Inferior parietal cortex (tissue), 1 donor: ENCODE measurements at regions not wholly inside any gene's neighbourhood (a gene's known extent, or its start where the extent isn't known, plus 50 kb on each side); places are given as distances from the start of the nearest gene placed in this dataset.
"Not testable (repeated sequence)": the region's sequence is repeated elsewhere in the genome, so short reads cannot be mapped to it uniquely, and the experiment has no call there.

Experiments
- DNase-seq: peaks from one replicate; pipeline ENCODE4 v3.0.0-alpha.2; 2016; ENCODE audit errors: extremely low spot score

DNA sequence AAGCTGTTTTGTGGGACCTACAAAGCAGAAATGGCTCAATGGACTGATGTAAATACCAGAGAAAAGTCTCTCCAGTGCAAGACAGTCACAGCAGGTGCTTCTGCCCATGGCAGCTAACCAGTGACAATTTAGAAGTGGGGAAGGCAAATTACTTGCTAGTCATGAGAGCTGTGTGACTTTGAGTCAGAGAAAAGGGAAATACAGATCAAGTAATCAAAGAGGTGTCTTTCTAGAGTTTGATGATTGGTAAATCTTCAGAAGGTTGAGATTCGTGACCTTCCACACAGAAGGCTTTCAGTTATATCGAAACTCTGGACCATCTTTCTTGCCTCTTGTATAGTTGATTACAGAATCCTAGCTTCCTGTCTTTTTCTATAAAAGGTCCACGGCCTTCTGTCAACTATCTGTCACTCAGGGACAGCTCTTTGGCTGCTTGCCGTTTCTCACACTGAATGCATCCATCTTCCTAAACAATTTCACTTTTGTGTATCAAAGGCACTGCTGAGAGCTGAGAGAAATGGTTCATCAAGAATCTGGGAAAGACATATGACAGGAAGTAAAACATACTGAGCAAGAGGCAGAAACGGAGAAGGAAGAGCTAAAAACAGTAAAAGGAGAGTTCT is 993.9 kb upstream of the ACO1 start:
- DNase-seq = no peak

DNA sequence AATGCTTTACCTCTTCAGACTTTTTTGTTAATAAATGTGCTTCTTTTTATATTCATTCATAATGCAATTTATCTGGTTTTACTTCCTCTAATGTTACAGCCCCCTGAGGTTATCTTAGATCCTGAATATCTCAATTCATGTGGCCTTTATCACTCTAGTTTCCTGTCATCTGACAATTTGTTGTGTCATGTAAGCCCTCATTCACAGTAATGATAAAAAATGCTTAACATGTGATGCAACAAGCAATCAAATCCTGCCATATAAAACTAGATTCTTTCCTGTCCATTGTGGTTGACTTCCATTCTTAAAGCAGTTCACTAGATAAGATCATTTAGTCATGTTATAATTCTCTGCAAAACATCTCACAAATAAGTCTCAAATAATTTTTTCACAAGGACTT is 991.2 kb upstream of the ACO1 start:
- no peak for DNase-seq

DNA sequence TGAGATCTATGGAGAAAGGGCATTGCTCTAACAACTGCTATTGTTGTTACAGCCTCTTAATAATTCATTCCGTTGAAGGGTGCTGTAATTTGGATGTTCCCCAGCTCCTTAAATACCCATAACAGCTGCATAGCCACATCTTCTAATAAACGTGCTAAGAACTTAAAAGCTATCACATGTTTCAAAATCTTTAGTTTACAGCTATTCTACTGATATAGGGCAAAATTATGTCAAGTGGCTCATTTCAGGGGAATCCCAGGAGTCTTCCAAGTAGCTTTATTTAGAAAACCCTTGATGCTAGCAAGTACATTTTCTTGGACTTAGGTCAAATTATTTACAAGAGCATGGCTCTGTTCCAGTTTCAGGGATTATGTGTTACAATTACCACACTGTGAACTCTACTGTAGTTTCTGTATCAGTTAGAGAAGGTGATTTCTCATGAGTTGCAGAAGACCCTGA is 990.4 kb upstream of the ACO1 start:
- DNase-seq = no peak

DNA sequence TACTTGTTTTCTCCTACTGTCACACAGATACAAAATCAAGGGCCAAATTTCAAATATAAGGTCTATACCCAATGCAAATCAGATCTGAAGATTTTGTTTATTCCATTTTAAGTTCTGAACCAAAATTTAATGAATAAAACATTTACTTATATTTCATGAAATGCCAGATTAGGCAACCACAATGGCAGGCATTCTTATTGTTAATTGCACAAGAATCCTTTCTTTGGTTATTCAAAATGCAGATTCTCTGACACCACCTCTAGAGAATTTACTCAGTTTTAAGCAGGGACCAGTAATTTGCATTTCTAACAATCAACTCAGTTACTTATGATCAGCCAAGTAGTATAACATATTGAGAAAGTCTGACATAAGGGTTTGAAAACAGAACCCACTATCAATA is 972.4 kb upstream of the ACO1 start:
- no peak for DNase-seq

DNA sequence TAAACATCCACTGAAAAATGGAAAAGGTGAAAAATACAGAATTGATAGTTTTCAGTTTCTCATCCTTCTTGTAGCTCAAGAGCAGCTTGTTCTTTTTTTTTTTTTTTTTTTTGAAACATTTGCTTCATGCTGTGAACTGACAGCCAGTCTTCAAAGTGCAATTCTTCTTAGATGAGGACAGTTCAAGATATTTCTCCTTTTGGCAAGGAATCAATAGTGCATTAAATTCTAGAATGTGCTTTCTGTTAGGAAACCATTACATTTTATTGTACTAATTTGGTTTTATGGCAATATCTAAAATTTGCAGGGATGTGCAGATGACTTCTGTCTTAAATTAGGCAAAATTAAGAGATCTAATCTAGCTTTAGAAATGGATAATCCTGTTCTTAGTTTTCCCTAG is 969.3 kb upstream of the ACO1 start:
- DNase-seq = no peak

DNA sequence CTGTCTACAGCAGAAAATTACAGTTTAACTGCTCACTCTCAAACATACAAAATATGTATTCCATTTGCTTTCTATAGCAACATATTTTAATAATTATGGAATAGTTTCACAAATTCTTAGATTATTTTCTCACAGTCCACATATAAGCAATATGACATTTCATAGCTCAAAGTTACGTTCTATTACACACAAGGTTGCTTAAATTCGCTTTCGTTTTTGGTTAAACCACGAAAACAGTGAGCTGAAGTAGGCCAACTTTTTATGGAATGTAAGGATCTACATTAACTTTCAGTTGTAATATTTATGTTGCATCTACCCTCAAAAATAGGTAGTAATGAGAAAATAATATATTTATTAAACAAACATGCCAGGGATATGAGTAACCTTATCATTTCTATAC is 966.0 kb upstream of the ACO1 start:
- DNase-seq = no peak

DNA sequence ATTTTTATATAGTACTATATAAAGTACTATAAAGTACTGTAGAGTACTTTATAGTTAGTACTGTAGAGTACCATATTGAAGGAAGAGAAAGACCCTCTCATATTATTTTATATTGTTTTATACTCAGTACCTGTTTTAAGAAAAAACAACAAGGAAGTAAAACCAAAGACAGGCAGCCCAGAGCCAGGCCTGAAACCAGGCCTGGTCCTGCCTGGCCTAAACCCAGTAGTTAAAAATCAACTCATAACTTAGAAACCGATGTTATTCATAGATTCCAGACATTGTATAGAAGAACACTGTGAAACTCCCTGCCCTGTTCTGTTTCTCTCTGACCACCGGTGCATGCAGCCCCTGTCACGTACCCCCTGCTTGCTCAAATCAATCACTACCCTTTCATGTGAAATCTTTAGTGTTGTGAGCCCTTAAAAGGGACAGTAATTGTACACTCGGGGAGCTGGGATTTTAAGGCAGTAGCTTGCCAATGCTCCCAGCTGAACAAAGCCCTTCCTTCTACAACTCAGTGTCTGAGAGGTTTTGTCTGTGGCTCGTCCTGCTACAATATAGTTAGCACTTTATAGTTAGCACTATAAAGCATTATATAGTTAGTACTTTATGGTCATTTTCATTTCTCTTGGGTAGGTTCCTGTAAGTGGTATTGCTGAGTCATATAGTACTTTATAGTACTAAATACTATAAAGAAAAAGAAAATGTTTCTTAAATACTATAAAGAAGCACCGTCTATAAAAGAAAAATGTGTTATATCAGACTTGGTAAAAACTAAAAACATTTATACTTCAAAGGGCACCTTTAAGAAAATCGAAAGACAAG is 940.6 kb upstream of the ACO1 start:
- not testable (repeated sequence) for DNase-seq

DNA sequence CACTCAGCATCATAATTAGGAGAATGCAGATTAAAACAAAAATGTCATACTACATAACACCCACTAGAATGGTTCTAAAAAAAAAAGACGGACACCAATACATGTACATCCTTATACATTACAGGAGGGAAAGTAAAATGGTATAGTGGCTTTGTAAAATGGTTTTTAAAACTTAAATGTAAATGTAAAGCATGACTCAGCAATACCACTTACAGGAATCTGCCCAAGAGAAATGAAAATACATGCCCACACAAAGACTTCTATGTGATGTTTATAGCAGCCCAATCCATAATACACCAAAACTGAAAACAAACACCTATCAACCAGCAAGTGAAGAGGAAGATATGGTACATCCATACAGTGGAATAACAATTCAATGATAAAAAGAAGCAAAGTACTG is 939.1 kb upstream of the ACO1 start:
- no peak for DNase-seq

DNA sequence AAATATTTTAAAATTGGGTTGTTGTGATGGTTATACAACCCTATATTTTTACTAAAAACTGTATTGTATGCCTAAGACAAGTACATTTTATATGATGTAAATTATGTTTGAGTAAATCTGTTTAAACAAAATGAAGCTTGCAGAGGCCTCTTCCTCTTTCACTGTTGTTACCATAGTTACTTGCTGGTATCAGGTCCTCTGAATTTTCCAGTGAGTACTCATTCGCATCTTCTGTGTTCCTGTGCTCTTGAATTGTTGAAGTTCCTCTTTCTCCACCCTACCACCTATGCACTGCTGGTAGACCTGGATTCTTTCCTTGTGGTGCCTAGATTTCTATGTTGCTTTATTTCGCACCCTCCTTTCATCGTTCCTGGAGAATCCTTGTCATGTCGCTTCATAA is 938.5 kb upstream of the ACO1 start:
- DNase-seq = peak; percentile 8

DNA sequence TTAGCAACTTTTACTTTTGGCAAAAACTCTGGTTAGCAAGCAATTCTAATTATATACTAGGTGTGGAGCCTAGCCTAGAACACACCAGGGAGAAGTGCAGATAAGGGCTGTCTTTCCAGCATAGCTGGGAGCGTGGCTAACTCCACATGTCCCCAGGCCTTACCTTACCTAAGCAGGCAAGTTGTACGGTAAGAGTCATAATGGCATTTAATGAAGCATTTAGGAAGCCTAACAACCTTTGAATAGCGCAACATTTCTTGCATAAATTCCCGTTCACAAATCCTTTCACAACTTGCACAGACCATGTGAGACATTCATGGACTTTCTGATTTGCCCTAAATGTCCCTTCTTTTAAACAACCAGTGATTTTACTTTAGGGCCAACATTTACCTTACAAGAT is 917.4 kb upstream of the ACO1 start:
- DNase-seq = no peak

DNA sequence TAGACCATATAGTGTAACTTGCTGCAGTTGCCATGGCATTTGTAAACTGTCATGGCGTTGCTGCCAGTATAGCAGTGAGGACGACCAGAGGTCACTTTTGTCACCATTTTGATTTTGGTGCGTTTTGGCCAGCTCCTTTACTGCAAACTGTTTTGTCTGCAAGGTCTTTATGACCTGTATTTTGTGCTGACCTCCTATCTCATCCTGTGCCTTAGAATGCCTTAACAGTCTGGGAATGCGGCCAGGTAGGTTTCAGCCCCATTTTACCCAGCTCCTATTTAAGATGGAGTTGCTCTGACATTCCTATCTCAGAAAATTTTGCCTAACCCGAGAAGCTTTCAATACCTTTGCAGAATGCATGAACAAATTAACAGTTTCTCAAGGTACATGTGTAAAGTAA is 914.4 kb upstream of the ACO1 start:
- DNase-seq = no peak

DNA sequence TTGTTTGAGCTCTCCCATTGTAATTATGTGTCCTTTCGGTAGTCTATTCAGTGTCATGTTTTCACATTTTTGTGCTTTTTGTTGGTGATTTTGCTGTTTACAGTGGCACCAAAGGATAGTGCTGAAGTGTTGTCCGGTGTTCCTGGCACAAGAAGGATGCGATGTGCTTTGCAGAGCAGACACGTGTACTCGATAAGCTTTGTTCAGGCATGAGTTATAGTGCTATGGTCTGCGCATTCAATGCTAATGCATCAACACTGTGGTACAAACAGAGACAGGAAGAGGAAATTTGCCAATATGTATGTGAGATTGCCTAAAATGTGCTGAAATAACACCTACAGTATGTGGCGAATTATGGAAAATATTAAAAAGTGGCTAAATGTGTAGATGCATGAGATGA is 913.4 kb upstream of the ACO1 start:
- DNase-seq = no peak

DNA sequence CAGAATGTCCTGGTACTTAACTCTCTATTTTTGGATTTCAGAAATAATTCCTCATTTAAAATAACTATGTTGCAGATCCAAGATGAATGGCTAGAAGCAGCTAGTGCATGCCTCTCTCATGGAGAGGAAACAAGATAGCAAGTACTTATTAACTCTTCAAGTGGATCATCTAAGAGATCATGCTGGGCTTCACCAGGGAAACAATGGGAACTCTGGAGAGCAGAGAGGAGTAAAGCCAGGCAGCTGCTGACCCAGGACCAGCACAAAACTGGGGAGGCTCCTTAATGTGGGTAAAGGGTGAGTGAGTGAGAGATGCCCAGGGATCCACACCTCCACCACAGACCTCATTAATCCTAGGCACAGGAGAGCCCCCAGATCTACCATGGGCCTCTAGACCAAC is 897.8 kb upstream of the ACO1 start:
- DNase-seq = no peak

DNA sequence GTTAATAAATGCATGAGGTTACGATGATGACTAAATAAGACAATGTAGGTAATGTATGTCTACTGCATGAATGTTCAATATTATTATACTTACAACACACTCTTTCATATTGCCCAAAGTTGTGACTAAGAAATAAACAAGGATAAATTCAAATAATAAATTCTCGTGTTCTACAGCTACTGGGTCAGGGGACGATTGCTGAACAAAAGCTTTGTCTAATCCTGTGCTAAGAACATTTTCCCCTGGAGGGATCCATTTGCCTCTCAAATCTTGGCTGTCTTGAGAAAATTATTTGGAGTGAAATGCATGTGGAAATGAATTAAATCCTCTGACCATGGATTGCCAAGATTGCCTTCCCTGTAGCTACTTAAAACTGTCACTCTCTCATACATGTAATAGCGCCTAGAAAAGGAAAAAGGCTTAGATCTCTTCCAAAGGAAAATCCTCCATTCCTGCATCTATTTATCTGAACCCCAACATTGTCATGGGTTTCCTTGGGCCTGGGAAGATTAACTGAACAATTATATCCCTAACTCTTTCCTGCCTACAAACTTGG is 893.8 kb upstream of the ACO1 start:
- DNase-seq = no peak

DNA sequence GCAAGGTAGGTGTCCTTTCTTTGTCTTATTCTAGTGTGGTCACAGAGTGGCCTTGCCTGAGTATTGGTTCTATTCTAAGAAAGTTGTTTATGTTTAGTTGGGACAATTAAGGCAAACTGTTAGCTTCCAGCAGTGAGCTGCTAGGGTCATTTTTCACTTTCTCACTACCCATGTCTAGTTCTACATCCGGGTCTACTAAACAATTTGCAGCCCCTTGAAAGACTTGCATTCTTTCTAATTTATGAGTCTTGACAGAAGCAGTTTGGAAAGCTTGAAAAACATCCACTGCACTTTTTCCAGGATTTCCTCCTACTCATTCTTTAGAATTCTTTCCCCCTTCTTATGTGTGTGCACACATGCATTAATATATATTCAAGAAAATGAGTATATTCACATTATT is 892.2 kb upstream of the ACO1 start:
- no peak for DNase-seq

DNA sequence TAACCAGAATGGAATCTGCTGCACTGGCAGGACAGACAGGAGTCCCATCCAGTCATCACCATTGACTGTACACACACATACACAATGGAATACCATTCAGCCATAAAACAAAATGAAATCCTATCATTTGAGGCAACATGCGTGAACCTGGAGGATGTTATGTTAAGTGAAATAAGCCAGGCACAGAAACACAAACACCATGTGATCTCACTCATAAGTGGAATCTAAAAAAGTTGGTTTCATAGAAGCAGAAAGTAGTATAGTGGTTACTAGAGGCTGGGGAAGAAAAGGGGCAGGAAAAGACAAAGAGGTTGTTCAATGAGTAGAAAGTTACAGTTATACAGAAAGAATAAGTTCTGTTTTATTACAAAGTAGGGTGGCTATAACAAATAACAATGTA is 884.0 kb upstream of the ACO1 start:
- no peak for DNase-seq

DNA sequence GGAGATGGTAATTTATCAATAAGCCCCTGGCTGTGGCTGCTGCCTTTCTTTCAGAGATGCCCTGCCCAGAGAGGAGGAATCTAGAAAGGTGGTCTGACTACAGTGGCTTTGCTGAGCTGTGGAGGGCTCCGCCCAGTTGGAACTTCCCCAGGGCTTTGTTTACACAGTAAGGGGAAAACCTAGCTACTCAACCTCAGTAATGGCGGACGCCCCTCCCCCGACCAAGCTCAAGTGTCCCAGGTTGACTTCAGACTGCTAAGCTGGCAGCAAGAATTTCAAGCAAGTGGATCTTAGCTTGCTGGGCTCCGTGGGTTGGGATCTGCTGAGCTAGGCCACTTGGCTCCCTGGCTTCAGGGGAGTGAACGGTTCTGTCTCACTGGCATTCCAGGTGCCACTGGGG is 865.4 kb upstream of the ACO1 start:
- no peak for DNase-seq

DNA sequence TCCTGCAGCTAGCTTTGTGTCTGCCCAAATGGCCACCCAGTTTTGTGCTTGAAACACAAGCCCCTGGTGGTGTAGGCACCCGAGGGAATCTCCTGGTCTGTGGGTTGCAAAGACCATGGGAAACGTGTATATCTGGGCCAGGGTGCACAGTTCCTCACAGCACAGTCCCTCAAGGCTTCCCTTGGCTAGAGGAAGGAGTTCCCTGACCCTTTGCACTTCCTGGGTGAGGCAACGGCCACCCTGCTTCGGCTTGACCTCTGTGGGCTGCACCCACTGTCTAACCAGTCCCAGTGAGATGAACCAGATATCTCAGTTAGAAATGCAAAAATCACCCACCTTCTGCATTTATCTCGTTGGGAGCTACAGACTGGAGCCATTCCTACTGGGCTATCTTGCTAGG is 865.0 kb upstream of the ACO1 start:
- no peak for DNase-seq

DNA sequence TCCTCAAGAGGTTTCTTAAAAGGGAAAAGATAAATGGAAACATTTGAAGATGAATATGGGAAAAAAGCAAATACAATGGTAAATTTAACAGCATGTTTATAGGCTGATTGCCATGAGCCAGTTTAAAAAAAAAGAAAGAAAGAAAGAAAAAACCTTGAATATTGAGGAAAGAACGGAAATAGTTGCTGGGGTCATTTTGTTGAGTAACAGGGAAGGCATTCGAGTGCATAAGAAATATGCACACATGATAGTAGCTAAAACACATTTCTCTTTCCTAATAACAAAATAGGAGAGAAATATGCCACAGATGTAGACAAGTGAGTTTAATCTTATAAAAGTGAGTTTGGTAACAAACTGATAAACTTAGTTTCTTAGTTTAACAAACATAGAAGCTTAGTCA is 864.6 kb upstream of the ACO1 start:
- no peak for DNase-seq

DNA sequence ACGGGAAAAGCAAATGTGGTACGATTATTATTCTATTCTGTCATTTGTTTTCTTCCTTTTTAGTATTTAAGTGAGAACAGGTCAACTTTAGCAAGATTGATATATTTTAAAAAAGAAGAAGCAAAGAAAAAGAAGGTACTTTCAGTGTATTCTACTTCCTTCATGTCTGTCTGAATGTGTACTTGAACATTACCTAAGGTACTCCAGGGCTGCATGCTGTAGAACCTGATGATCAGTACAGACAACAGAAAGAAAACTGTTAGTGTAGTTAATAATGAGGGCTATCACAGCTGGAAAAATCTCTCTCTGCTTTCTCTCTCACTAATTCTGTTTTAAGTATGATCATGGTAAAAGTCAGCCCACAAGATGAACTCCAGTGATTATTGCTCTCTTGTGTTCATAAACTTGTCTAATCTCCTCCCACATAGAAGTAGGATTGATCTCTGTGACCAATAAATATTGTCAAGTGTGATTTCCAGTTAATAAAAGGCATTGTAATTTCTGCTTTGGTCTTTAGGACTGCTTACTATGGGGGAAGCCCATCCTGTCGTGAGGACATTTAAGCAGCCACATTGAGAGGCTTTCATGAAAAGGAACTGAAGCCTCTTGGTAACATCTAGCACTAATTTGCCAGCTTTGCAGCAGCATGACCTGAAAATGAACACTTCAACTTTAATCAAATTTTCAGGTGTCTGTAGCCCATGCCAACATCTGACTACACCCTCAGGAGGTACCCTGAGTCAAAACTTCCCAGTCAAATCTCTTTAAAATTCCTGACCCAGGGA is 864.0 kb upstream of the ACO1 start:
- no peak for DNase-seq

DNA sequence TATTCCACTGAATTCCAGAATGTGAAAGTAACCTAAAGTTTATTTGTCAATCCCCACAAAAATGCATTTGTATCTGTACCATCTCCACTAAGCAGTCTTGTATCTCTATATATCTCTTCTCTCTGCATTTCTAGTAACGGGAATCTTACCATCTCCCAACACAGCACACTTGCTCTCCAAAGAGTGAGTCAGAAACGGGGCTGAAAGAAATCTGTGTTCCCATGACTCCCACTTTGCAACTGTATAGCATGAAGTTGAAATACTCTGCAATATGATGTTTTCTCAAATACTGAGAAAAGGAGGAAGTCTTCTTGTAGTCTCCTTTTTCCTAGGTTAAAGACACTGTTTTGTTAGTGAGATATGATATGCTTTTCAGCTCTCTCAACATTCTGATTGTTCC is 848.8 kb upstream of the ACO1 start:
- DNase-seq = peak; percentile 60

DNA sequence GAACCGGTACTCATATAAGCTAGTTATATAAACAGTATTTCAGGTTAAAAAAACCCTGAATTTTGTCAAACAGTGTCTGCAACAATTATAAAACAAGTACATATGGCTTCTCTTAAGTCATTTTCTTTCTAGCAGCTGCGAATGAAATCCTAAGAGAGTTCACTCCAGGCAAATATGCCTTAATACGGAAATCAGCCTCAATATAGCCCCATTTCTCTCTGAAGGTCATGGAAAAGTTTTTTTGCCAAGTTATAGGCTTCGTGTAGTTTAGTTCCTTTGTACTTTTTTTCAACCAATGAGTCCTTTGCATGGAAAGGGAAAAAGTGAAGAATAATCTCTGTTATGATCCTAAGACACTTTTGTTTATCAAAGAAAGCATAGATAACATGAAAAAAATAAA is 848.0 kb upstream of the ACO1 start:
- peak; percentile 36 for DNase-seq
